ENCODE measurements at regions not wholly inside any gene's neighbourhood (a gene's known extent, or its start where the extent isn't known, plus 50 kb on each side); places are given as distances from the start of the nearest gene placed in this dataset.

- H3K4me3 ChIP-seq (ENCODE audit: low read depth in 1 of 2, low read length in 2 of 2), result no peak overlapping the region
- H3K9me3 ChIP-seq (ENCODE audit: control insufficient read depth in 1 of 2, low read length in 2 of 2), result no peaks in the 10 kb centered on the region
- peaks cover 0 to 8% of the 10 kb centered on the region in 2 donors for H3K4me1 ChIP-seq (ENCODE audit: control insufficient read depth in 1 of 2, insufficient read depth in 2 of 2, low read length in 2 of 2)
- no peaks in the 10 kb centered on the region for H3K27me3 ChIP-seq (ENCODE audit: low read depth, low read length)
- H3K27ac ChIP-seq (ENCODE audit: low read length), result no peak overlapping the region
- no peaks in the 10 kb centered on the region for H3K36me3 ChIP-seq (ENCODE audit: control insufficient read depth in 1 of 2, insufficient read depth in 2 of 2, low read length in 2 of 2)
Observed at GRCh38 chr18:21928925-21929324, 188.3 kb downstream of the MIB1 start.

- Histone ChIP-seq H3K27me3 (ENCODE audit: low read depth, low read length) (no peaks in the 10 kb centered on the region), H3K9me3 (ENCODE audit: control insufficient read depth in 1 of 2, low read length in 2 of 2) (no peaks in the 10 kb centered on the region), H3K36me3 (ENCODE audit: control insufficient read depth in 1 of 2, insufficient read depth in 2 of 2, low read length in 2 of 2) (no peaks in the 10 kb centered on the region), H3K27ac (ENCODE audit: low read length) (no peak overlapping the region), H3K4me1 (ENCODE audit: control insufficient read depth in 1 of 2, insufficient read depth in 2 of 2, low read length in 2 of 2) (peaks cover 0 to 8% of the 10 kb centered on the region in 2 donors), H3K4me3 (ENCODE audit: low read depth in 1 of 2, low read length in 2 of 2) (no peak overlapping the region)
Observed at GRCh38 chr18:21930177-21930576, 189.6 kb downstream of the MIB1 start.

GRCh38 chr18:21933931-21934765, 193.6 kb downstream of the MIB1 start:
- Histone ChIP-seq H3K27ac (ENCODE audit: low read length) (no peak overlapping the region), H3K4me3 (ENCODE audit: low read depth in 1 of 2, low read length in 2 of 2) (no peak overlapping the region), H3K9me3 (ENCODE audit: control insufficient read depth in 1 of 2, low read length in 2 of 2) (no peaks in the 10 kb centered on the region), H3K36me3 (ENCODE audit: control insufficient read depth in 1 of 2, insufficient read depth in 2 of 2, low read length in 2 of 2) (no peaks in the 10 kb centered on the region), H3K27me3 (ENCODE audit: low read depth, low read length) (no peaks in the 10 kb centered on the region), H3K4me1 (ENCODE audit: control insufficient read depth in 1 of 2, insufficient read depth in 2 of 2, low read length in 2 of 2) (peaks cover 0 to 8% of the 10 kb centered on the region in 2 donors)

- no peak overlapping the region for H3K4me3 ChIP-seq (ENCODE audit: low read depth in 1 of 2, low read length in 2 of 2)
- no peaks in the 10 kb centered on the region for H3K9me3 ChIP-seq (ENCODE audit: control insufficient read depth in 1 of 2, low read length in 2 of 2)
- H3K36me3 ChIP-seq (ENCODE audit: control insufficient read depth in 1 of 2, insufficient read depth in 2 of 2, low read length in 2 of 2), result no peaks in the 10 kb centered on the region
- no peak overlapping the region for H3K27ac ChIP-seq (ENCODE audit: low read length)
- H3K4me1 ChIP-seq (ENCODE audit: control insufficient read depth in 1 of 2, insufficient read depth in 2 of 2, low read length in 2 of 2), result peaks cover 0 to 8% of the 10 kb centered on the region in 2 donors
- no peaks in the 10 kb centered on the region for H3K27me3 ChIP-seq (ENCODE audit: low read depth, low read length)
Observed at GRCh38 chr18:21934766-21935015, 194.1 kb downstream of the MIB1 start.

GRCh38 chr18:21943456-21943855, 202.9 kb downstream of the MIB1 start:
- Histone ChIP-seq H3K27ac (ENCODE audit: low read length) (no peak overlapping the region), H3K27me3 (ENCODE audit: low read depth, low read length) (no peaks in the 10 kb centered on the region), H3K36me3 (ENCODE audit: control insufficient read depth in 1 of 2, insufficient read depth in 2 of 2, low read length in 2 of 2) (no peaks in the 10 kb centered on the region), H3K9me3 (ENCODE audit: control insufficient read depth in 1 of 2, low read length in 2 of 2) (no peaks in the 10 kb centered on the region), H3K4me3 (ENCODE audit: low read depth in 1 of 2, low read length in 2 of 2) (no peak overlapping the region), H3K4me1 (ENCODE audit: control insufficient read depth in 1 of 2, insufficient read depth in 2 of 2, low read length in 2 of 2) (no peaks in the 10 kb centered on the region)

- H3K27me3 ChIP-seq (ENCODE audit: low read depth, low read length), result no peaks in the 10 kb centered on the region
- no peaks in the 10 kb centered on the region for H3K9me3 ChIP-seq (ENCODE audit: control insufficient read depth in 1 of 2, low read length in 2 of 2)
- H3K27ac ChIP-seq (ENCODE audit: low read length), result no peak overlapping the region
- H3K4me3 ChIP-seq (ENCODE audit: low read depth in 1 of 2, low read length in 2 of 2), result no peak overlapping the region
- no peaks in the 10 kb centered on the region for H3K36me3 ChIP-seq (ENCODE audit: control insufficient read depth in 1 of 2, insufficient read depth in 2 of 2, low read length in 2 of 2)
- no peaks in the 10 kb centered on the region for H3K4me1 ChIP-seq (ENCODE audit: control insufficient read depth in 1 of 2, insufficient read depth in 2 of 2, low read length in 2 of 2)
Observed at GRCh38 chr18:21949326-21950015, 208.9 kb downstream of the MIB1 start.

- no peak overlapping the region for H3K4me3 ChIP-seq (ENCODE audit: low read depth in 1 of 2, low read length in 2 of 2)
Observed at GRCh38 chr18:21955757-21956652, 213.4 kb upstream of the GATA6 start.

GRCh38 chr18:21958263-21958662, 211.1 kb upstream of the GATA6 start:
- Histone ChIP-seq H3K9me3 (ENCODE audit: control insufficient read depth in 1 of 2, low read length in 2 of 2) (no peaks in the 10 kb centered on the region), H3K4me1 (ENCODE audit: control insufficient read depth in 1 of 2, insufficient read depth in 2 of 2, low read length in 2 of 2) (peaks cover 0 to 3% of the 10 kb centered on the region in 2 donors), H3K4me3 (ENCODE audit: low read depth in 1 of 2, low read length in 2 of 2) (no peak overlapping the region), H3K27ac (ENCODE audit: low read length) (no peak overlapping the region), H3K36me3 (ENCODE audit: control insufficient read depth in 1 of 2, insufficient read depth in 2 of 2, low read length in 2 of 2) (no peaks in the 10 kb centered on the region), H3K27me3 (ENCODE audit: low read depth, low read length) (no peaks in the 10 kb centered on the region)

More at GRCh38 chr18:21955757-21956652, 213.4 kb upstream of the GATA6 start:
- H3K9me3 ChIP-seq (ENCODE audit: control insufficient read depth in 1 of 2, low read length in 2 of 2), result no peaks in the 10 kb centered on the region
- no peaks in the 10 kb centered on the region for H3K36me3 ChIP-seq (ENCODE audit: control insufficient read depth in 1 of 2, insufficient read depth in 2 of 2, low read length in 2 of 2)
- H3K27me3 ChIP-seq (ENCODE audit: low read depth, low read length), result no peaks in the 10 kb centered on the region
- H3K4me1 ChIP-seq (ENCODE audit: control insufficient read depth in 1 of 2, insufficient read depth in 2 of 2, low read length in 2 of 2), result peaks cover 0 to 3% of the 10 kb centered on the region in 2 donors
- H3K27ac ChIP-seq (ENCODE audit: low read length), result no peak overlapping the region

- Histone ChIP-seq H3K4me1 (ENCODE audit: control insufficient read depth in 1 of 2, insufficient read depth in 2 of 2, low read length in 2 of 2) (peaks cover 0 to 3% of the 10 kb centered on the region in 2 donors), H3K9me3 (ENCODE audit: control insufficient read depth in 1 of 2, low read length in 2 of 2) (no peaks in the 10 kb centered on the region), H3K36me3 (ENCODE audit: control insufficient read depth in 1 of 2, insufficient read depth in 2 of 2, low read length in 2 of 2) (no peaks in the 10 kb centered on the region), H3K4me3 (ENCODE audit: low read depth in 1 of 2, low read length in 2 of 2) (no peak overlapping the region), H3K27me3 (ENCODE audit: low read depth, low read length) (no peaks in the 10 kb centered on the region), H3K27ac (ENCODE audit: low read length) (no peak overlapping the region)
Observed at GRCh38 chr18:21958707-21959450, 210.5 kb upstream of the GATA6 start.

- no peak overlapping the region for H3K27ac ChIP-seq (ENCODE audit: low read length)
- H3K4me1 ChIP-seq (ENCODE audit: control insufficient read depth in 1 of 2, insufficient read depth in 2 of 2, low read length in 2 of 2), result peaks cover 0 to 3% of the 10 kb centered on the region in 2 donors
- H3K27me3 ChIP-seq (ENCODE audit: low read depth, low read length), result no peaks in the 10 kb centered on the region
- no peaks in the 10 kb centered on the region for H3K9me3 ChIP-seq (ENCODE audit: control insufficient read depth in 1 of 2, low read length in 2 of 2)
- no peak overlapping the region for H3K4me3 ChIP-seq (ENCODE audit: low read depth in 1 of 2, low read length in 2 of 2)
- H3K36me3 ChIP-seq (ENCODE audit: control insufficient read depth in 1 of 2, insufficient read depth in 2 of 2, low read length in 2 of 2), result no peaks in the 10 kb centered on the region
Observed at GRCh38 chr18:21960189-21960588, 209.2 kb upstream of the GATA6 start.

All from muscle layer of duodenum (tissue), 2 donors.